ENCODE measurements at regions not wholly inside any gene's neighbourhood (a gene's known extent, or its start where the extent isn't known, plus 50 kb on each side); places are given as distances from the start of the nearest gene placed in this dataset.

GRCh38 chr6:110036408-110037302, 58.5 kb downstream of the GPR6 start:
- TF ChIP-seq, protein P1, sequence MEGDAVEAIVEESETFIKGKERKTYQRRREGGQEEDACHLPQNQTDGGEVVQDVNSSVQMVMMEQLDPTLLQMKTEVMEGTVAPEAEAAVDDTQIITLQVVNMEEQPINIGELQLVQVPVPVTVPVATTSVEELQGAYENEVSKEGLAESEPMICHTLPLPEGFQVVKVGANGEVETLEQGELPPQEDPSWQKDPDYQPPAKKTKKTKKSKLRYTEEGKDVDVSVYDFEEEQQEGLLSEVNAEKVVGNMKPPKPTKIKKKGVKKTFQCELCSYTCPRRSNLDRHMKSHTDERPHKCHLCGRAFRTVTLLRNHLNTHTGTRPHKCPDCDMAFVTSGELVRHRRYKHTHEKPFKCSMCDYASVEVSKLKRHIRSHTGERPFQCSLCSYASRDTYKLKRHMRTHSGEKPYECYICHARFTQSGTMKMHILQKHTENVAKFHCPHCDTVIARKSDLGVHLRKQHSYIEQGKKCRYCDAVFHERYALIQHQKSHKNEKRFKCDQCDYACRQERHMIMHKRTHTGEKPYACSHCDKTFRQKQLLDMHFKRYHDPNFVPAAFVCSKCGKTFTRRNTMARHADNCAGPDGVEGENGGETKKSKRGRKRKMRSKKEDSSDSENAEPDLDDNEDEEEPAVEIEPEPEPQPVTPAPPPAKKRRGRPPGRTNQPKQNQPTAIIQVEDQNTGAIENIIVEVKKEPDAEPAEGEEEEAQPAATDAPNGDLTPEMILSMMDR (IDR thresholded peaks at IDR 0.05; ENCODE audit: poor library complexity) = no peak
- no peak for TF ChIP-seq EZH2 (IDR thresholded peaks at IDR 0.05; ENCODE audit: borderline replicate concordance)

All from hepatocyte (in vitro differentiated cells).